Mesendoderm (in vitro differentiated cells): ENCODE measurements at regions not wholly inside any gene's neighbourhood (a gene's known extent, or its start where the extent isn't known, plus 50 kb on each side); places are given as distances from the start of the nearest gene placed in this dataset.

Experiments used
- DNase-seq: peaks from one replicate; pipeline ENCODE4 v3.0.0; 2013
- H2AK5ac ChIP-seq: 2 replicates; pipeline ENCODE4 v1.6.1; 2013; ENCODE audit warnings: low read length, inconsistent platforms
- H2BK120ac ChIP-seq: 2 replicates; pipeline ENCODE4 v1.6.1; 2013; ENCODE audit warnings: low read depth, mild to moderate bottlenecking, low read length, moderate library complexity, mixed read lengths
- H2BK15ac ChIP-seq: replicated peaks from 2 replicates; pipeline ENCODE4 v1.6.1; 2013; ENCODE audit warnings: low read depth, mild to moderate bottlenecking, moderate library complexity
- H2BK5ac ChIP-seq: 2 replicates; pipeline ENCODE4 v1.6.1; 2013; ENCODE audit warnings: low read length, inconsistent platforms
- H3K18ac ChIP-seq: 2 replicates; pipeline ENCODE4 v1.6.1; 2013; ENCODE audit warnings: mild to moderate bottlenecking, low read length, mixed read lengths
- H3K23ac ChIP-seq: one replicate; pipeline ENCODE4 v1.6.1; 2013; ENCODE audit warnings: low read length
- H3K27ac ChIP-seq: 2 replicates; pipeline ENCODE4 v1.5.1; 2013; ENCODE audit warnings: low read depth, mild to moderate bottlenecking, inconsistent platforms, low read length, moderate library complexity
- H3K27me3 ChIP-seq: 2 replicates; pipeline ENCODE4 v1.6.1; 2013; ENCODE audit warnings: low read length, control low read depth, mild to moderate bottlenecking, inconsistent platforms; ENCODE audit not compliant: insufficient read depth, poor library complexity
- H3K36me3 ChIP-seq: 2 replicates; pipeline ENCODE4 v1.6.1; 2013; ENCODE audit warnings: low read length, inconsistent platforms; ENCODE audit not compliant: control insufficient read depth, insufficient read depth
- H3K4ac ChIP-seq: one replicate; pipeline ENCODE4 v1.6.1; 2013; ENCODE audit warnings: low read depth, mild to moderate bottlenecking, low read length, moderate library complexity
- H3K4me1 ChIP-seq: 2 replicates; pipeline ENCODE4 v1.6.1; 2013; ENCODE audit warnings: low read depth, low read length, inconsistent platforms; ENCODE audit not compliant: control insufficient read depth
- H3K4me2 ChIP-seq: 2 replicates; pipeline ENCODE4 v1.6.1; 2013; ENCODE audit warnings: low read length
- H3K4me3 ChIP-seq: 2 replicates; pipeline ENCODE4 v1.5.1; 2013; ENCODE audit warnings: mild to moderate bottlenecking, low read length
- H3K56ac ChIP-seq: one replicate; pipeline ENCODE4 v1.6.1; 2013; ENCODE audit warnings: low read length
- H3K79me1 ChIP-seq: 2 replicates; pipeline ENCODE4 v1.6.1; 2013; ENCODE audit warnings: low read length, inconsistent platforms
- H3K79me2 ChIP-seq: 2 replicates; pipeline ENCODE4 v1.6.1; 2013; ENCODE audit warnings: mild to moderate bottlenecking, low read length; ENCODE audit not compliant: control insufficient read depth, insufficient read depth
- H3K9ac ChIP-seq: 2 replicates; pipeline ENCODE4 v1.6.1; 2013; ENCODE audit warnings: low read length, inconsistent platforms
- H4K5ac ChIP-seq: one replicate; pipeline ENCODE4 v1.6.1; 2013; ENCODE audit warnings: low read length
- H4K8ac ChIP-seq: one replicate; pipeline ENCODE4 v1.6.1; 2013; ENCODE audit warnings: low read depth, mild to moderate bottlenecking, control low read depth, low read length, moderate library complexity
- whole genome bisulfite sequencing: extraction: QIAGEN DNeasy Blood & Tissue Kit; methylation state at CpG from one replicate; pipeline ENCODE4 v1.1.7; 2013; ENCODE audit warnings: low lambda C conversion rate, missing lambda C conversion rate; ENCODE audit not compliant: insufficient coverage; ENCODE audit errors: extremely low coverage; 5-methylcytosine and 5-hydroxymethylcytosine counted together

GRCh38 chr1:81290326-81290725, 510.4 kb upstream of the ADGRL2 start:
- H4K8ac ChIP-seq = no peak overlapping the region
- H2BK5ac ChIP-seq = no peak overlapping the region
- H3K56ac ChIP-seq = no peak overlapping the region
- no peak overlapping the region for H4K5ac ChIP-seq
- H3K18ac ChIP-seq = no peak overlapping the region
- no peak overlapping the region for H3K9ac ChIP-seq
- no peaks in the 10 kb centered on the region for H3K79me2 ChIP-seq
- no peak overlapping the region for H2AK5ac ChIP-seq
- H3K23ac ChIP-seq = no peak overlapping the region
- H3K27ac ChIP-seq = no peak overlapping the region
- H2BK15ac ChIP-seq = no peak overlapping the region
- H3K27me3 ChIP-seq = no peaks in the 10 kb centered on the region
- no peaks in the 10 kb centered on the region for H3K4me1 ChIP-seq
- no peak for DNase-seq
- no peak overlapping the region for H3K4me3 ChIP-seq
- no CpG with 5 or more reads among the region's 6 CpGs for WGBS
- no peaks in the 10 kb centered on the region for H3K36me3 ChIP-seq
- H3K4ac ChIP-seq = no peak overlapping the region
- no peaks in the 10 kb centered on the region for H3K79me1 ChIP-seq
- no peak overlapping the region for H3K4me2 ChIP-seq
- no peak overlapping the region for H2BK120ac ChIP-seq

GRCh38 chr1:81288689-81289088, 512.0 kb upstream of the ADGRL2 start:
- H3K4me2 ChIP-seq = no peak overlapping the region
- H3K27me3 ChIP-seq = no peaks in the 10 kb centered on the region
- H2AK5ac ChIP-seq = no peak overlapping the region
- H3K79me2 ChIP-seq = no peaks in the 10 kb centered on the region
- H3K27ac ChIP-seq = no peak overlapping the region
- no peak overlapping the region for H3K56ac ChIP-seq
- WGBS = no CpG with 5 or more reads among the region's 2 CpGs
- no peak overlapping the region for H4K8ac ChIP-seq
- no peaks in the 10 kb centered on the region for H3K79me1 ChIP-seq
- no peak overlapping the region for H3K4ac ChIP-seq
- H3K18ac ChIP-seq = no peak overlapping the region
- H3K4me3 ChIP-seq = no peak overlapping the region
- no peak overlapping the region for H2BK5ac ChIP-seq
- DNase-seq = no peak
- no peaks in the 10 kb centered on the region for H3K36me3 ChIP-seq
- no peak overlapping the region for H4K5ac ChIP-seq
- no peak overlapping the region for H2BK120ac ChIP-seq
- no peak overlapping the region for H3K9ac ChIP-seq
- no peak overlapping the region for H3K23ac ChIP-seq
- no peaks in the 10 kb centered on the region for H3K4me1 ChIP-seq
- H2BK15ac ChIP-seq = no peak overlapping the region

DNA sequence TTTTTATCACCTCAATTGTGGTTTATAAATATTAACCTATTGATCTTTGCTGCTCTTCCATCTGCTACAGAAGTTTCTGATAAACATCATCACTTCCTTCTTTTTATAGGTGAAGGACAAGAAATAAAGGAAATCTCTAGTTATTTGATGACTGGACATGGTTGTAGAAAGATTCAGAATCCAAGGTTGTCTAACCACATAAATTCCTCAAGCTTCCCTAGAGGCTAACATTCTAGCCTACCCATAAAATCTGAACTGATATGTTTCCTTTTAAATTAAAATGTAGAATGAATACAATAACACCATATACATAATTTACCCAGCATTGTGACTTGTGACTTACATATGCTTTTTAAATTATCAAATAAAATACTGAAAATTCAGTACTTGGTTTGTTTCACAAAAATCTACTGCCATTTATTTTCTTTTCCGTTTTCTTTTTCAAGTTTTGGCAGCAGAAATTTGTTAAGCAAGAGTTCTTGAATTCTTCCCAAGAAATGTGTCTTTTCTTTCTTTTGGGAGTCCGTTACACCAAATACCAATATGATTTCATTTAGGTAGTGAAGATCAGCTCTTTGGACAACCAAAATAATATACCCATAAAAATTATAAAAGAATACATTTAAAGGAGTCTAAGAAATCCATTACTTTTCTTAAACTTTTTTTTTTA, 513.2 kb upstream of the ADGRL2 start:
- no peak overlapping the region for H4K5ac ChIP-seq
- H3K18ac ChIP-seq = no peak overlapping the region
- no peak overlapping the region for H3K9ac ChIP-seq
- H3K27me3 ChIP-seq = no peaks in the 10 kb centered on the region
- H3K36me3 ChIP-seq = no peaks in the 10 kb centered on the region
- H3K4me1 ChIP-seq = no peaks in the 10 kb centered on the region
- no peak overlapping the region for H2BK120ac ChIP-seq
- H3K4me3 ChIP-seq = no peak overlapping the region
- H3K79me2 ChIP-seq = no peaks in the 10 kb centered on the region
- H3K23ac ChIP-seq = no peak overlapping the region
- no peak overlapping the region for H2BK5ac ChIP-seq
- H2BK15ac ChIP-seq = no peak overlapping the region
- no peak overlapping the region for H3K4ac ChIP-seq
- H3K79me1 ChIP-seq = no peaks in the 10 kb centered on the region
- no peak overlapping the region for H3K27ac ChIP-seq
- DNase-seq = no peak
- H3K56ac ChIP-seq = no peak overlapping the region
- no CpG with 5 or more reads among the region's 2 CpGs for WGBS
- no peak overlapping the region for H3K4me2 ChIP-seq
- H4K8ac ChIP-seq = no peak overlapping the region
- no peak overlapping the region for H2AK5ac ChIP-seq

DNA sequence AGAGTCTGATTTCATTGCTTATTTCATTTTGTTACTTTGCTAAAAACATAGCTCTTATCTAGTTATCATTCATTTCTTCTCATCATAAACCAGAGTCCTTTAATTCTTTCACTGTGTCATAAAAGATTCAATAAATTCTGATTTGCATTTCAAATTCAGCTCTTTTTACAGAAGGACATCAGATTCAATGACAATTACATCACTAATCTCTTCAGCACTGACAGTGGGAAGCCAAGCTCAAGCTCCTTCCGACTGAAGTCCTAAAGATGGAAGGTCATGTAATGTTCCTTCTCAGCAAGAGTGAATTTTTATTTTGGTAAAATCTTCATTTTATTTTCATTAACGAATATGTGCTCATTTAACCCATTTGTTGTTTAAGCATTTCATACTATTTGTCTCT, 530.7 kb upstream of the ADGRL2 start:
- DNase-seq = no peak
- Histone ChIP-seq H3K4me2 (no peak overlapping the region), H2BK120ac (no peak overlapping the region), H3K36me3 (no peaks in the 10 kb centered on the region), H3K27ac (no peak overlapping the region), H2BK5ac (no peak overlapping the region), H4K5ac (no peak overlapping the region), H3K18ac (no peak overlapping the region), H3K79me1 (no peaks in the 10 kb centered on the region), H3K4ac (no peak overlapping the region), H2BK15ac (no peak overlapping the region), H3K9ac (no peak overlapping the region), H3K4me1 (peaks cover 2% of the 10 kb centered on the region), H2AK5ac (no peak overlapping the region), H3K27me3 (no peaks in the 10 kb centered on the region), H3K23ac (no peak overlapping the region), H3K79me2 (no peaks in the 10 kb centered on the region), H4K8ac (no peak overlapping the region), H3K4me3 (no peak overlapping the region), H3K56ac (no peak overlapping the region)
- no CpG with 5 or more reads among the region's 2 CpGs for WGBS

GRCh38 chr1:81264976-81265375, 535.8 kb upstream of the ADGRL2 start:
- no peak for DNase-seq
- Histone ChIP-seq H3K56ac (no peak overlapping the region), H4K8ac (no peak overlapping the region), H3K18ac (no peak overlapping the region), H2BK15ac (no peak overlapping the region), H3K79me2 (no peaks in the 10 kb centered on the region), H3K4ac (no peak overlapping the region), H3K4me1 (peaks cover 2% of the 10 kb centered on the region), H3K79me1 (no peaks in the 10 kb centered on the region), H3K27me3 (no peaks in the 10 kb centered on the region), H2AK5ac (no peak overlapping the region), H2BK120ac (no peak overlapping the region), H3K4me2 (no peak overlapping the region), H3K27ac (no peak overlapping the region), H2BK5ac (no peak overlapping the region), H3K36me3 (no peaks in the 10 kb centered on the region), H3K23ac (no peak overlapping the region), H3K4me3 (no peak overlapping the region), H3K9ac (no peak overlapping the region), H4K5ac (no peak overlapping the region)
- WGBS = no CpG with 5 or more reads among the region's 3 CpGs
